K562 (cell line): ENCODE measurements at regions not wholly inside any gene's neighbourhood (a gene's known extent, or its start where the extent isn't known, plus 50 kb on each side); places are given as distances from the start of the nearest gene placed in this dataset.

Experiments used
- ATAC-seq: fragments of 200-7000 bp; cut with Tn5 transposase; 3 replicates; pipeline ENCODE4 v1.9.1; 2020; ENCODE audit warnings: moderate library complexity
- BruUV-seq: library from RNA; stranded (reverse); fragments of 400-500 nt; replicated peaks from 2 replicates; lab custom pipeline; 2021; lab: Mats Ljungman, UMichigan
- CTCF ChIA-PET: fragments of 300-600 bp; formaldehyde crosslinking; extraction: SDS; loops from one replicate; lab custom pipeline; 2021; ENCODE audit warnings: low intra/inter-chr PET ratio; lab: Yijun Ruan, JAX
- POLR2A ChIA-PET: fragments of 300-600, 350-650 bp; sonication (Branson Sonifier 250); formaldehyde crosslinking; extraction: SDS; loops from one replicate; lab custom pipeline; 2021; ENCODE audit warnings: antibody characterized with exemption, inconsistent platforms; lab: Yijun Ruan, JAX
- DNase-seq, 4 experiments: peaks; one replicate each; pipeline versions ENCODE4 v3.0.0 to v3.0.0-alpha.2; 2011 to 2018; ENCODE audit warnings: low spot score in 3 of 4, mixed read lengths in 3 of 4; ENCODE audit errors: extremely low read depth in 1 of 4
- FAIRE-seq: peaks from 2 replicates; lab custom pipeline; 2011; peaks lifted over from hg19 to GRCh38; lab: Jason Lieb, UNC
- H2AFZ ChIP-seq: 2 replicates; pipeline ENCODE4 v1.6.0; 2011; ENCODE audit warnings: low read depth, low read length, control low read depth, inconsistent platforms
- H3K27ac ChIP-seq: fragments of 200-600 bp; 3 replicates; pipeline ENCODE4 v1.8.0; 2011; ENCODE audit warnings: low read depth, mild to moderate bottlenecking, control low read depth, inconsistent platforms, low read length, moderate library complexity, mixed read lengths; ENCODE audit errors: extremely low read depth
- H3K27me3 ChIP-seq, 2 experiments: fragments of 300-600 bp in 1 of 2; 2 replicates in 1 of 2; 3 replicates in 1 of 2; pipeline versions ENCODE4 v1.6.0 to v1.8.0; 2011; ENCODE audit warnings: inconsistent platforms in 2 of 2, low read length in 2 of 2, mild to moderate bottlenecking in 1 of 2, mixed read lengths in 1 of 2, moderate library complexity in 1 of 2; ENCODE audit not compliant: control insufficient read depth in 2 of 2, insufficient read depth in 2 of 2
- H3K36me3 ChIP-seq: fragments of 300-600 bp; 3 replicates; pipeline ENCODE4 v1.8.0; 2011; ENCODE audit warnings: mild to moderate bottlenecking, low read length, inconsistent platforms; ENCODE audit not compliant: control insufficient read depth, insufficient read depth
- H3K4me1 ChIP-seq, 2 experiments: fragments of 200-600 bp in 1 of 2; replicated peaks in 1 of 2; 2 replicates in 1 of 2; 3 replicates in 1 of 2; pipeline versions ENCODE4 v1.5.1 to v1.8.0; 2011; ENCODE audit warnings: inconsistent platforms in 2 of 2, low read length in 2 of 2, mild to moderate bottlenecking in 1 of 2, mixed read lengths in 1 of 2, moderate library complexity in 1 of 2; ENCODE audit not compliant: control insufficient read depth in 2 of 2, insufficient read depth in 2 of 2
- H3K4me2 ChIP-seq: 2 replicates; pipeline ENCODE4 v1.6.1; 2011; ENCODE audit warnings: low read length, control low read depth, inconsistent platforms, mixed read lengths; ENCODE audit not compliant: insufficient read depth
- H3K4me3 ChIP-seq: fragments of 200-600 bp; sonication (generic), shearing (Covaris generic); 2 replicates; pipeline ENCODE4 v1.5.1; 2016; ENCODE audit warnings: control low read depth, inconsistent platforms
- H3K79me2 ChIP-seq: fragments of 200-600 bp; 3 replicates; pipeline ENCODE4 v1.8.0; 2011; ENCODE audit warnings: low read length, inconsistent platforms; ENCODE audit not compliant: control insufficient read depth, insufficient read depth
- H3K9ac ChIP-seq, 2 experiments: 2 replicates each; pipeline versions ENCODE4 v1.6.0 to v1.6.1; 2011; ENCODE audit warnings: low read depth in 2 of 2, low read length in 2 of 2, control low read depth in 1 of 2, inconsistent platforms in 1 of 2, mild to moderate bottlenecking in 1 of 2, mixed read lengths in 1 of 2; ENCODE audit not compliant: insufficient read depth in 1 of 2
- H3K9me1 ChIP-seq: one replicate; pipeline ENCODE4 v1.6.0; 2011; ENCODE audit warnings: inconsistent platforms, mild to moderate bottlenecking, low read length, moderate library complexity; ENCODE audit not compliant: control insufficient read depth, insufficient read depth
- H3K9me3 ChIP-seq: replicated peaks from 2 replicates; pipeline ENCODE4 v1.5.1; 2011; ENCODE audit warnings: low read depth, low read length, inconsistent platforms; ENCODE audit not compliant: control insufficient read depth, insufficient read depth
- H4K20me1 ChIP-seq: replicated peaks from 2 replicates; pipeline ENCODE4 v1.6.1; 2011; ENCODE audit warnings: low read length, inconsistent platforms, mixed read lengths; ENCODE audit not compliant: control insufficient read depth, insufficient read depth
- E2F4 ChIP-seq: sonication (generic); formaldehyde crosslinking; IDR thresholded peaks from 2 replicates; pipeline ENCODE4 v1.8.0; 2022; ENCODE audit warnings: mild to moderate bottlenecking, low read depth, missing genetic modification reagents
- SP1 ChIP-seq: sonication (generic); formaldehyde crosslinking; IDR thresholded peaks from 2 replicates; pipeline ENCODE4 v1.8.1; 2022; ENCODE audit warnings: mild to moderate bottlenecking, missing genetic modification reagents
- TSC22D4 ChIP-seq: fragments of 450-650 bp; IDR thresholded peaks from 2 replicates; pipeline ENCODE4 v1.6.1; 2016; ENCODE audit warnings: missing genetic modification characterization, missing biosample characterization, control low read depth
- WGBS: fragments of 100-300 bp; shearing (Covaris generic); methylation state at CpG from one replicate; pipeline ENCODE4 v1.1.6; 2016; ENCODE audit warnings: low coverage, mixed read lengths; ENCODE audit not compliant: insufficient coverage; ENCODE audit errors: missing lambda C conversion rate; 5-methylcytosine and 5-hydroxymethylcytosine counted together
- in situ Hi-C: fragments of 300-500 bp; cut with MboI; formaldehyde crosslinking; loops from 4 replicates; pipeline ENCODE4 v1.15.0; 2018; ENCODE audit warnings: inconsistent platforms, mixed read lengths
- intact Hi-C: fragments of 100-400 bp; cut with micrococcal nuclease; formaldehyde crosslinking; loops from 2 replicates; pipeline ENCODE4 v1.14.2; 2022
- TF ChIP-seq, protein P1 (sequence below), 2 experiments: fragments of 450-650 bp; IDR thresholded peaks; 2 replicates each; pipeline ENCODE4 v1.6.1; 2018; ENCODE audit warnings: mild to moderate bottlenecking in 2 of 2, low read depth in 1 of 2; ENCODE audit not compliant: partially characterized antibody in 2 of 2

DNA sequence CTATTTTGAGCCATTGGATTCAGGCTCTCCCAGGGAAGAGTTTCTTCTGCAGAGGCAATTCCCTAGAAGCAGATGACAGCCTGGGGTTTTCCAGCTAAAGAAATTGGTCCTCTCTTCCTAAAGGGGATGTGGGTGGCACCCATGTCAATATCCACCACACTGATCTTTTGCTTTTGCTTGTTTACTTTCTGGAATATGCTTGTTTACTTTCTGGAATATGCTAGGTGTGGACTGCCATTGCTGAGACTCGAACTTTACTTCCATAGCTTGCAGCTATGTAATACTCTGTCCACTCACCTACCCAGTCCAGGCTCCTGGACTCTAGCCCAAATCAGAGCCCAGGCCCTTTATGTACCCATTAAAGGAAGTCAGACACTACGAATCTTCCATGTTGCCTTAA lies 92.1 kb upstream of the SMYD2 start:
- FAIRE-seq: no peak
- in situ Hi-C loops: no loop called here
- CTCF ChIA-PET: no interaction called here

More for the DNA sequence above, 92.1 kb upstream of the SMYD2 start:
- ATAC-seq: no peak
- Histone ChIP-seq H3K4me2 (no peak overlapping the region), H3K79me2 (no peaks in the 10 kb centered on the region), H3K4me1 (peaks cover 0 to 5% of the 10 kb centered on the region in 2 experiments; a peak in 1 of 5 replicates), H3K4me3 (no peak overlapping the region), H3K9me3 (no peaks in the 10 kb centered on the region), H3K9me1 (no peaks in the 10 kb centered on the region), H2AFZ (no peak overlapping the region), H4K20me1 (no peaks in the 10 kb centered on the region), H3K36me3 (no peaks in the 10 kb centered on the region), H3K27ac (no peak overlapping the region), H3K27me3 (peaks cover 24 to 28% of the 10 kb centered on the region in 2 experiments; a peak in 4 of 5 replicates), H3K9ac (no peak overlapping the region)
- TF ChIP-seq TSC22D4 (tag) (no peak), E2F4 (no peak), SP1 (CRISPR knock-in tag) (no peak)
- TF ChIP-seq, protein P1, sequence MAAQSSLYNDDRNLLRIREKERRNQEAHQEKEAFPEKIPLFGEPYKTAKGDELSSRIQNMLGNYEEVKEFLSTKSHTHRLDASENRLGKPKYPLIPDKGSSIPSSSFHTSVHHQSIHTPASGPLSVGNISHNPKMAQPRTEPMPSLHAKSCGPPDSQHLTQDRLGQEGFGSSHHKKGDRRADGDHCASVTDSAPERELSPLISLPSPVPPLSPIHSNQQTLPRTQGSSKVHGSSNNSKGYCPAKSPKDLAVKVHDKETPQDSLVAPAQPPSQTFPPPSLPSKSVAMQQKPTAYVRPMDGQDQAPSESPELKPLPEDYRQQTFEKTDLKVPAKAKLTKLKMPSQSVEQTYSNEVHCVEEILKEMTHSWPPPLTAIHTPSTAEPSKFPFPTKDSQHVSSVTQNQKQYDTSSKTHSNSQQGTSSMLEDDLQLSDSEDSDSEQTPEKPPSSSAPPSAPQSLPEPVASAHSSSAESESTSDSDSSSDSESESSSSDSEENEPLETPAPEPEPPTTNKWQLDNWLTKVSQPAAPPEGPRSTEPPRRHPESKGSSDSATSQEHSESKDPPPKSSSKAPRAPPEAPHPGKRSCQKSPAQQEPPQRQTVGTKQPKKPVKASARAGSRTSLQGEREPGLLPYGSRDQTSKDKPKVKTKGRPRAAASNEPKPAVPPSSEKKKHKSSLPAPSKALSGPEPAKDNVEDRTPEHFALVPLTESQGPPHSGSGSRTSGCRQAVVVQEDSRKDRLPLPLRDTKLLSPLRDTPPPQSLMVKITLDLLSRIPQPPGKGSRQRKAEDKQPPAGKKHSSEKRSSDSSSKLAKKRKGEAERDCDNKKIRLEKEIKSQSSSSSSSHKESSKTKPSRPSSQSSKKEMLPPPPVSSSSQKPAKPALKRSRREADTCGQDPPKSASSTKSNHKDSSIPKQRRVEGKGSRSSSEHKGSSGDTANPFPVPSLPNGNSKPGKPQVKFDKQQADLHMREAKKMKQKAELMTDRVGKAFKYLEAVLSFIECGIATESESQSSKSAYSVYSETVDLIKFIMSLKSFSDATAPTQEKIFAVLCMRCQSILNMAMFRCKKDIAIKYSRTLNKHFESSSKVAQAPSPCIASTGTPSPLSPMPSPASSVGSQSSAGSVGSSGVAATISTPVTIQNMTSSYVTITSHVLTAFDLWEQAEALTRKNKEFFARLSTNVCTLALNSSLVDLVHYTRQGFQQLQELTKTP (IDR thresholded peaks at IDR 0.05; ENCODE audit: low read depth in 1 of 2, partially characterized antibody in 2 of 2): no peak
- DNase-seq: no peak
- WGBS: 0% methylated on average over 2 of the region's 2 CpGs
- intact Hi-C loops: no loop called here
- POLR2A ChIA-PET: interaction anchor here (0.7 kb wide), 1 partner anchor 11 kb away, joined by 4 read pairs; no protein-coding TSS in a partner anchor
- no TSS peak for BruUV-seq
